ENCODE measurements at regions not wholly inside any gene's neighbourhood (a gene's known extent, or its start where the extent isn't known, plus 50 kb on each side); places are given as distances from the start of the nearest gene placed in this dataset.

GRCh38 chrX:69085151-69085550, 80.1 kb downstream of the PJA1 start:
- DNase-seq (ENCODE audit: low read depth in 3 of 3, low spot score in 2 of 3) = no peak

- no peak for DNase-seq (ENCODE audit: low read depth in 3 of 3, low spot score in 2 of 3)
Measured at GRCh38 chrX:69083801-69084200, 81.5 kb downstream of the PJA1 start.

GRCh38 chrX:69083361-69083760, 81.9 kb downstream of the PJA1 start:
- DNase-seq (ENCODE audit: low read depth in 3 of 3, low spot score in 2 of 3) = no peak

GRCh38 chrX:69082753-69083150, 82.5 kb downstream of the PJA1 start:
- no peak for DNase-seq (ENCODE audit: low read depth in 3 of 3, low spot score in 2 of 3)

GRCh38 chrX:69082055-69082752, 83.0 kb downstream of the PJA1 start:
- DNase-seq (ENCODE audit: low read depth in 3 of 3, low spot score in 2 of 3) = no peak

- no peak for DNase-seq (ENCODE audit: low read depth in 3 of 3, low spot score in 2 of 3)
Measured at GRCh38 chrX:69080855-69081465, 84.3 kb downstream of the PJA1 start.

GRCh38 chrX:69079268-69079667, 86.0 kb downstream of the PJA1 start:
- no peak for DNase-seq (ENCODE audit: low read depth in 3 of 3, low spot score in 2 of 3)

- no peak for DNase-seq (ENCODE audit: low read depth in 3 of 3, low spot score in 2 of 3)
Measured at GRCh38 chrX:69077895-69078455, 87.3 kb downstream of the PJA1 start.

GRCh38 chrX:69076088-69076487, 89.2 kb downstream of the PJA1 start:
- DNase-seq (ENCODE audit: low read depth in 3 of 3, low spot score in 2 of 3) = no peak

GRCh38 chrX:69074726-69075125, 90.5 kb downstream of the PJA1 start:
- DNase-seq (ENCODE audit: low read depth in 3 of 3, low spot score in 2 of 3) = no peak

- no peak for DNase-seq (ENCODE audit: low read depth in 3 of 3, low spot score in 2 of 3)
Measured at GRCh38 chrX:69073721-69074120, 91.5 kb downstream of the PJA1 start.

- no peak for DNase-seq (ENCODE audit: low read depth in 3 of 3, low spot score in 2 of 3)
Measured at GRCh38 chrX:69073241-69073640, 92.0 kb downstream of the PJA1 start.

GRCh38 chrX:69072486-69073006, 92.7 kb downstream of the PJA1 start:
- no peak for DNase-seq (ENCODE audit: low read depth in 3 of 3, low spot score in 2 of 3)

GRCh38 chrX:69070949-69071650, 94.2 kb downstream of the PJA1 start:
- no peak for DNase-seq (ENCODE audit: low read depth in 3 of 3, low spot score in 2 of 3)

- DNase-seq (ENCODE audit: low read depth in 3 of 3, low spot score in 2 of 3) = no peak
Measured at GRCh38 chrX:69069876-69070275, 95.4 kb downstream of the PJA1 start.

- no peak for DNase-seq (ENCODE audit: low read depth in 3 of 3, low spot score in 2 of 3)
Measured at GRCh38 chrX:69069086-69069445, 96.2 kb downstream of the PJA1 start.

- no peak for DNase-seq (ENCODE audit: low read depth in 3 of 3, low spot score in 2 of 3)
Measured at GRCh38 chrX:69068301-69069085, 96.8 kb downstream of the PJA1 start.

- DNase-seq (ENCODE audit: low read depth in 3 of 3, low spot score in 2 of 3) = no peak
Measured at GRCh38 chrX:69067841-69068240, 97.4 kb downstream of the PJA1 start.

GRCh38 chrX:69066966-69067525, 98.2 kb downstream of the PJA1 start:
- DNase-seq (ENCODE audit: low read depth in 3 of 3, low spot score in 2 of 3) = no peak

- no peak for DNase-seq (ENCODE audit: low read depth in 3 of 3, low spot score in 2 of 3)
Measured at GRCh38 chrX:69066021-69066757, 99.1 kb downstream of the PJA1 start.
